ENCODE measurements at regions not wholly inside any gene's neighbourhood (a gene's known extent, or its start where the extent isn't known, plus 50 kb on each side); places are given as distances from the start of the nearest gene placed in this dataset.

- TF ChIP-seq KIAA2018 (CRISPR knock-in tag; IDR thresholded peaks at IDR 0.05; ENCODE audit: borderline replicate concordance): no peak
- TF ChIP-seq ZSCAN22 (CRISPR knock-in tag; IDR thresholded peaks at IDR 0.05): no peak
- no peak for TF ChIP-seq PAWR (CRISPR knock-in tag; IDR thresholded peaks at IDR 0.05; ENCODE audit: borderline replicate concordance)
- TF ChIP-seq KLF15 (CRISPR knock-in tag; IDR thresholded peaks at IDR 0.05; ENCODE audit: borderline replicate concordance): no peak
- TF ChIP-seq ZNF280B (CRISPR knock-in tag; IDR thresholded peaks at IDR 0.05; ENCODE audit: borderline replicate concordance): no peak
Observed at GRCh38 chrX:125436855-125437254, 117.2 kb downstream of the TEX13C start (continued).
